GM12878 (cell line): ENCODE measurements at regions not wholly inside any gene's neighbourhood (a gene's known extent, or its start where the extent isn't known, plus 50 kb on each side); places are given as distances from the start of the nearest gene placed in this dataset.

Experiments used
- ATAC-seq: fragments of 200-7000 bp; cut with Tn5 transposase; 3 replicates; pipeline ENCODE4 v1.9.1; 2020; ENCODE audit warnings: mild to moderate bottlenecking, moderate library complexity
- BruUV-seq: library from RNA; stranded (reverse); fragments of 400-500 nt; replicated peaks from 2 replicates; lab custom pipeline; 2021; lab: Mats Ljungman, UMichigan
- CTCF ChIA-PET: fragments of 300-600 bp; sonication (Branson Sonifier 250); formaldehyde crosslinking; extraction: SDS; loops from one replicate; lab custom pipeline; 2021; ENCODE audit warnings: inconsistent platforms; lab: Yijun Ruan, JAX
- POLR2A ChIA-PET: fragments of 350-600 bp; formaldehyde crosslinking; extraction: SDS; loops from one replicate; lab custom pipeline; 2021; ENCODE audit warnings: inconsistent platforms; lab: Charles Lee
- RAD21 ChIA-PET: fragments of 300-600 bp; sonication (Branson Sonifier 250); formaldehyde crosslinking; loops from one replicate; lab custom pipeline; 2023; ENCODE audit warnings: antibody characterized with exemption; ENCODE audit not compliant: unreplicated experiment; lab: Charles Lee
- SMC1A ChIA-PET: fragments of 300-600 bp; sonication (Branson Sonifier 250); formaldehyde crosslinking; loops from one replicate; lab custom pipeline; 2023; ENCODE audit not compliant: unreplicated experiment, uncharacterized antibody; lab: Charles Lee
- DNase-seq: peaks from one replicate; pipeline ENCODE4 v3.0.0-alpha.2; 2011; ENCODE audit warnings: low read depth, low spot score
- FAIRE-seq: peaks from 3 replicates; lab custom pipeline; 2011; peaks lifted over from hg19 to GRCh38; lab: Jason Lieb, UNC
- H2AFZ ChIP-seq: 2 replicates; pipeline ENCODE4 v1.6.0; 2011; ENCODE audit warnings: low read depth, low read length, control low read depth; ENCODE audit not compliant: control insufficient read depth
- H3K27ac ChIP-seq: 2 replicates; pipeline ENCODE4 v1.5.1; 2011; ENCODE audit warnings: control low read depth; ENCODE audit not compliant: control insufficient read depth, insufficient read depth
- H3K27me3 ChIP-seq, 2 experiments: replicated peaks in 1 of 2; 2 replicates each; pipeline versions ENCODE4 v1.6.0 to v1.6.1; 2011; ENCODE audit warnings: low read length in 1 of 2; ENCODE audit not compliant: control insufficient read depth in 2 of 2, insufficient read depth in 2 of 2
- H3K36me3 ChIP-seq, 2 experiments: 2 replicates each; pipeline ENCODE4 v1.5.1; 2011; ENCODE audit warnings: low read length in 1 of 2; ENCODE audit not compliant: control insufficient read depth in 2 of 2, insufficient read depth in 2 of 2
- H3K4me1 ChIP-seq: 2 replicates; pipeline ENCODE4 v1.6.1; 2011; ENCODE audit warnings: mild to moderate bottlenecking, low read length, moderate library complexity, mixed read lengths; ENCODE audit not compliant: control insufficient read depth, insufficient read depth
- H3K4me2 ChIP-seq: 2 replicates; pipeline ENCODE4 v1.6.0; 2011; ENCODE audit warnings: control low read depth; ENCODE audit not compliant: control insufficient read depth, insufficient read depth
- H3K4me3 ChIP-seq: fragments of 200-600 bp; sonication (generic); 2 replicates; pipeline ENCODE4 v1.5.1; 2016
- H3K79me2 ChIP-seq: 2 replicates; pipeline ENCODE4 v1.6.0; 2011; ENCODE audit warnings: low read length; ENCODE audit not compliant: control insufficient read depth, insufficient read depth
- H3K9ac ChIP-seq: 2 replicates; pipeline ENCODE4 v1.8.0; 2011; ENCODE audit warnings: low read length, control low read depth, mixed read lengths; ENCODE audit not compliant: control insufficient read depth, insufficient read depth
- H3K9me3 ChIP-seq: replicated peaks from 3 replicates; pipeline ENCODE4 v1.5.1; 2011; ENCODE audit warnings: mild to moderate bottlenecking, low read length; ENCODE audit not compliant: control insufficient read depth, insufficient read depth
- H4K20me1 ChIP-seq: 2 replicates; pipeline ENCODE4 v1.6.0; 2011; ENCODE audit not compliant: control insufficient read depth, insufficient read depth
- SP1 ChIP-seq: IDR thresholded peaks from one replicate; pipeline ENCODE4 v1.6.1; 2011; ENCODE audit warnings: low read depth, low read length
- WGBS: methylation state at CpG from one replicate; pipeline ENCODE4 v1.1.6; 2016; ENCODE audit warnings: low lambda C conversion rate; ENCODE audit not compliant: insufficient replicate concordance, insufficient coverage; ENCODE audit errors: missing lambda C conversion rate; 5-methylcytosine and 5-hydroxymethylcytosine counted together
- in situ Hi-C: fragments of 300-500 bp; cut with MboI; formaldehyde crosslinking; loops from 9 replicates; pipeline ENCODE4 v1.14.3; 2018; ENCODE audit warnings: mixed read lengths
- intact Hi-C: fragments of 100-400 bp; cut with micrococcal nuclease; formaldehyde crosslinking; loops from one replicate; pipeline ENCODE4 v1.14.2; 2022; ENCODE audit not compliant: unreplicated experiment
- TF ChIP-seq, protein P1 (sequence below): fragments of 450-650 bp; IDR thresholded peaks from 2 replicates; pipeline ENCODE4 v1.6.1; 2017; ENCODE audit warnings: mild to moderate bottlenecking, moderate library complexity

DNA sequence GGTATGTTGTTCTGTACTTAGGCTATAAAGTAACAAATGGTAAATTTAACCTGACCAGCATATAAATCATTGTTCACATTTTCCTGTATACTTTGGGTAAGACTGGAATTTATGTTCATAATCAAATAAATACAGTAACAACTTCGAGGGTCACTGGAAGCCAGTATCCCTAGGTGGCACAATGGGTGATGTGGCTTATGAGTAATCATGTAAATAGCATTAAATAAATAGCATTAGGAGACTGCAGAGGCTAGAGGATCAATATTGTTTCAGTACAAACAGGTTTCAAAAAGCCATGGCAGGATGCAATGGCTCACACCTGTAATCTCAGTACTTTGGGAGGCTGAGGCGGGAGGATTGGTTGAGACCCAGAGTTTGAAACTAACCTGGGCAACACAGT, 690.6 kb downstream of the SLC4A3 start:
- FAIRE-seq, result no peak

More for the DNA sequence above, 690.6 kb downstream of the SLC4A3 start:
- in situ Hi-C loops (no loop called here), intact Hi-C loops (loop anchor here (5.0 kb wide), 1 partner anchor 1254 kb away; the partner anchor contains the start of gene EPHA4)
- Histone ChIP-seq H3K9me3 (no peaks in the 10 kb centered on the region), H2AFZ (no peak overlapping the region), H3K4me3 (no peak overlapping the region), H3K4me1 (no peaks in the 10 kb centered on the region), H3K27me3 (no peaks in the 10 kb centered on the region), H3K9ac (no peak overlapping the region), H3K4me2 (no peak overlapping the region), H3K36me3 (no peaks in the 10 kb centered on the region), H3K27ac (no peak overlapping the region), H3K79me2 (no peaks in the 10 kb centered on the region), H4K20me1 (no peaks in the 10 kb centered on the region)
- ChIA-PET CTCF (no interaction called here), POLR2A (no interaction called here), RAD21 (no interaction called here), SMC1A (no interaction called here)
- no TSS peak for BruUV-seq
- ATAC-seq (no peak), DNase-seq (no peak)
- TF ChIP-seq, protein P1, sequence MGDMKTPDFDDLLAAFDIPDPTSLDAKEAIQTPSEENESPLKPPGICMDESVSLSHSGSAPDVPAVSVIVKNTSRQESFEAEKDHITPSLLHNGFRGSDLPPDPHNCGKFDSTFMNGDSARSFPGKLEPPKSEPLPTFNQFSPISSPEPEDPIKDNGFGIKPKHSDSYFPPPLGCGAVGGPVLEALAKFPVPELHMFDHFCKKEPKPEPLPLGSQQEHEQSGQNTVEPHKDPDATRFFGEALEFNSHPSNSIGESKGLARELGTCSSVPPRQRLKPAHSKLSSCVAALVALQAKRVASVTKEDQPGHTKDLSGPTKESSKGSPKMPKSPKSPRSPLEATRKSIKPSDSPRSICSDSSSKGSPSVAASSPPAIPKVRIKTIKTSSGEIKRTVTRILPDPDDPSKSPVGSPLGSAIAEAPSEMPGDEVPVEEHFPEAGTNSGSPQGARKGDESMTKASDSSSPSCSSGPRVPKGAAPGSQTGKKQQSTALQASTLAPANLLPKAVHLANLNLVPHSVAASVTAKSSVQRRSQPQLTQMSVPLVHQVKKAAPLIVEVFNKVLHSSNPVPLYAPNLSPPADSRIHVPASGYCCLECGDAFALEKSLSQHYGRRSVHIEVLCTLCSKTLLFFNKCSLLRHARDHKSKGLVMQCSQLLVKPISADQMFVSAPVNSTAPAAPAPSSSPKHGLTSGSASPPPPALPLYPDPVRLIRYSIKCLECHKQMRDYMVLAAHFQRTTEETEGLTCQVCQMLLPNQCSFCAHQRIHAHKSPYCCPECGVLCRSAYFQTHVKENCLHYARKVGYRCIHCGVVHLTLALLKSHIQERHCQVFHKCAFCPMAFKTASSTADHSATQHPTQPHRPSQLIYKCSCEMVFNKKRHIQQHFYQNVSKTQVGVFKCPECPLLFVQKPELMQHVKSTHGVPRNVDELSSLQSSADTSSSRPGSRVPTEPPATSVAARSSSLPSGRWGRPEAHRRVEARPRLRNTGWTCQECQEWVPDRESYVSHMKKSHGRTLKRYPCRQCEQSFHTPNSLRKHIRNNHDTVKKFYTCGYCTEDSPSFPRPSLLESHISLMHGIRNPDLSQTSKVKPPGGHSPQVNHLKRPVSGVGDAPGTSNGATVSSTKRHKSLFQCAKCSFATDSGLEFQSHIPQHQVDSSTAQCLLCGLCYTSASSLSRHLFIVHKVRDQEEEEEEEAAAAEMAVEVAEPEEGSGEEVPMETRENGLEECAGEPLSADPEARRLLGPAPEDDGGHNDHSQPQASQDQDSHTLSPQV, result no peak
- TF ChIP-seq SP1, result no peak
- 0% methylated on average over 2 of the region's 2 CpGs for WGBS
